Amygdala (tissue), 56 donors: ENCODE measurements at regions not wholly inside any gene's neighbourhood (a gene's known extent, or its start where the extent isn't known, plus 50 kb on each side); places are given as distances from the start of the nearest gene placed in this dataset.

Source experiments
- DNase-seq, 56 donors: peaks; one replicate each; lab custom pipeline; 2025; lab: John Stamatoyannopoulos, UW

DNA sequence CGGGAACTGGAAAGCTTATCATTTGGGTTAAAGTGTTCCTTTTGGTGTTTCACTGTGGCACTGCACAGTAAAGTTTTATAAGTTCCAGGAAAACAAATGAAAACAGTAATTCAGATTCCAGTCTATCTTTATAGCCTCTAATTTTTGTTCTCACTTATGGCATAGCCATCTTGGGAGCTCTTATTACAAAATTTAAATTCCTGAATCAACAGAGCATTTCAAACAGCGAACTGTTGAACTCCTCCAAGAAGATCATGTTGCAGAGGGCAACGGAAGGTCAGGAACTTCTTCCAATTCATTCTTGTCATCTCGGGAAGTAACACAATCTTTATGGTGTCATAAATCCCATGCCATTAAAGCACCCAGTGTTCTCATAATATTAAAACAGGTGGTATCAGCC lies 229.1 kb downstream of the KCNC2 start:
- DNase-seq = no peak

DNA sequence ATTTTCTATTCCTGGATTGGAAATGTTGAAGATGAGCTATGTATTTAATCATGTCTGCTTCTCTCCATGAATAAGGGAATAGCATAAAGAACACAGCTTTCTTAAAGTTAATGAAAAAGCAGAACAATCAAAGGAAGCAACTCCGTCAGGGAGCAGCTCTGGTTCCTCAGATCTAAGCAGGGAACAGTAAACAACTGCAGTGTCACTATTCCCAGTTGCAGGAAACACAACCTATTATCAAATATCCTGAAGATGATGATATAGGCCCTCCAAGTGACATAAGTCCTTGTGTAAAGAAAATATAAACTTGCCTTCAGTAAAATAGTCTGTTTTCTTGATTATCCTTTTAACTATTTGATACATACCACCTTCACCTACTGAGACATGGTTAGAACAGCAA lies 228.1 kb downstream of the KCNC2 start:
- DNase-seq = no peak

GRCh38 chr12:74983917-74984316 lies 225.7 kb downstream of the KCNC2 start:
- no peak for DNase-seq

DNA sequence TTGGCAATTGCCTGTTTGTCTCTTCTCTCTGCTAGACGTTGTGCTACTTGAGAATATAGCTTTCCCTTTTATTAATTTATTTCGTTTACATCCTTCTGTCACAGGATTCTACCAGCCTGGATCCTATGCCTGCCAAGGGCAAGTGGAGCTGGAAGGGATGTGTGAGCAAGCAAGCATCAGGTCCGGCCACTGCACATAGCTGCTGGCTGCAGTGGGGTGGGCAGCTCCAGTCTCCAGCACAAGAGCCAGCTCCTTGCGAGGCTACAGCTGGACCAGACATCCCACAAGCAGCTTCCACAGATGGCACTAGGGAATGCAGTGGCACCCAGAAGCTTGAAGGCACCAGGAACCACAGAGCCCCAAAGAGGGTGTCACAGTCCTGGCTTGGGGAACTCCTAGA lies 225.0 kb downstream of the KCNC2 start:
- no peak for DNase-seq

GRCh38 chr12:74985293-74985985 lies 224.2 kb downstream of the KCNC2 start:
- no peak for DNase-seq

- no peak for DNase-seq
These were observed 223.7 kb downstream of the KCNC2 start for GRCh38 chr12:74985986-74986319.

DNA sequence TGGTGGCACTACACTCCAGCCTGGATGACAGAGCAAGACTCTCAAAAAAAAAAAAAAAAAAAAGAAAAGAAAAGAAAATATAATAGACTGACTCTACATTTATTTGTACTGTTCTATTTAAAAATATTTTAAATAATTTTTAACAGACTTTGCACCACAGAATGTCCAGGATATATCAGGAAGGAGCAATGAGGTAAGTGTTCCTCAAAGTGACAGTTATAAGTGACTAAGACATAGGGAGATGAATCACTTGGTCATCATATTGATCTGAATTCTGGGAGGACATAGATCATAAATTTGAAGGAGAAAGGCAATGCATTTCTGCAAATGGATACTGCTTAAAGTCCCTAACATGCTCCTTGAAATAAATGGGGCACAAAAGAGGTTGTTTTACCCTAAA lies 221.5 kb downstream of the KCNC2 start:
- DNase-seq = no peak
